Suprapubic skin (tissue), 4 donors: ENCODE measurements at regions not wholly inside any gene's neighbourhood (a gene's known extent, or its start where the extent isn't known, plus 50 kb on each side); places are given as distances from the start of the nearest gene placed in this dataset.
"Not testable (repeated sequence)": the region's sequence is repeated elsewhere in the genome, so short reads cannot be mapped to it uniquely, and the experiment has no call there.

Source experiments
- DNase-seq, 2 donors: peaks; one replicate each; pipeline ENCODE4 v3.0.0-alpha.2; 2019; ENCODE audit warnings: low spot score in 2 of 2
- H3K27ac ChIP-seq: fragments of 200-600 bp; sonication (generic); one replicate; pipeline ENCODE4 v1.5.1; 2019
- H3K27me3 ChIP-seq: fragments of 200-600 bp; sonication (generic); one replicate; pipeline ENCODE4 v1.5.1; 2019
- H3K36me3 ChIP-seq: fragments of 200-600 bp; sonication (generic); one replicate; pipeline ENCODE4 v1.5.1; 2019
- H3K4me1 ChIP-seq: fragments of 200-600 bp; sonication (generic); one replicate; pipeline ENCODE4 v1.5.1; 2019
- H3K4me3 ChIP-seq: fragments of 200-600 bp; sonication (generic); one replicate; pipeline ENCODE4 v1.5.1; 2019; ENCODE audit warnings: mild to moderate bottlenecking
- H3K9me3 ChIP-seq: fragments of 200-600 bp; sonication (generic); one replicate; pipeline ENCODE4 v1.5.1; 2019
- EP300 ChIP-seq: sonication (generic); formaldehyde crosslinking; IDR thresholded peaks from one replicate; pipeline ENCODE4 v1.6.1; 2017; ENCODE audit warnings: antibody characterized with exemption
- POLR2A ChIP-seq, 2 donors: fragments of 450-650 bp; IDR thresholded peaks; one replicate each; pipeline ENCODE4 v1.6.1; 2017; ENCODE audit warnings: antibody characterized with exemption in 2 of 2, mild to moderate bottlenecking in 2 of 2, moderate library complexity in 2 of 2
- POLR2AphosphoS5 ChIP-seq, 3 donors: sonication (generic); formaldehyde crosslinking; IDR thresholded peaks; one replicate each; pipeline ENCODE4 v1.6.1; 2017; ENCODE audit warnings: antibody characterized with exemption in 3 of 3
- WGBS: methylation state at CpG from one replicate; pipeline ENCODE4 v1.1.5; 2018; 5-methylcytosine and 5-hydroxymethylcytosine counted together
- TF ChIP-seq, protein P1 (sequence below), 2 donors: fragments of 200-600 bp in 1 of 2; fragments of 450-650 bp in 1 of 2; sonication (generic) in 1 of 2; IDR thresholded peaks; one replicate each; pipeline ENCODE4 v1.5.1; 2016 to 2019; ENCODE audit warnings: antibody characterized with exemption in 2 of 2, mild to moderate bottlenecking in 1 of 2, moderate library complexity in 1 of 2

DNA sequence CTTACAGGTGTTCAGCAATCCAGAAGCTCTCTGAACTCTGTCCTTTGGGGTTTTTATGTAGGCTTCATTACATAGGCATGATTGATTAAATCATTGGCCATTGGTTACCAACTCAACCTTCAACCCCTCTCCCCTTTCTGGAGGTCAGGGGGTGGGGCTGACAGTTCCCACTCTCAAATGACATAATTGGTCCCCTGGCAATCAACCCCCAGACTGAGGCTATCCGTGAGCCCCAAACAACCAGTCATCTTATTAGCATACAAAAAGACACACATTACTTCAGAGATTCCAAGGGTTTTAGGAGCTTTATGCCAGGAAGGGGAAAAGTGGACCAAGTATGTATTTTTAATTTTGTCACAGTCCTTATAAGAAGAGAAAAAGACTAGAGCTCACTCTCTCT, 92.1 kb downstream of the ZNF467 start:
- H3K27ac ChIP-seq: no peak overlapping the region
- DNase-seq: no peak
- WGBS: 32% methylated on average over 1 of the region's 1 CpG
- H3K36me3 ChIP-seq: no peaks in the 10 kb centered on the region
- H3K27me3 ChIP-seq: peaks cover 7% of the 10 kb centered on the region
- no peaks in the 10 kb centered on the region for H3K9me3 ChIP-seq
- TF ChIP-seq POLR2AphosphoS5 (IDR thresholded peaks at IDR 0.05): no peak
- no peak for TF ChIP-seq POLR2A (IDR thresholded peaks at IDR 0.05)
- TF ChIP-seq EP300: no peak
- TF ChIP-seq, protein P1, sequence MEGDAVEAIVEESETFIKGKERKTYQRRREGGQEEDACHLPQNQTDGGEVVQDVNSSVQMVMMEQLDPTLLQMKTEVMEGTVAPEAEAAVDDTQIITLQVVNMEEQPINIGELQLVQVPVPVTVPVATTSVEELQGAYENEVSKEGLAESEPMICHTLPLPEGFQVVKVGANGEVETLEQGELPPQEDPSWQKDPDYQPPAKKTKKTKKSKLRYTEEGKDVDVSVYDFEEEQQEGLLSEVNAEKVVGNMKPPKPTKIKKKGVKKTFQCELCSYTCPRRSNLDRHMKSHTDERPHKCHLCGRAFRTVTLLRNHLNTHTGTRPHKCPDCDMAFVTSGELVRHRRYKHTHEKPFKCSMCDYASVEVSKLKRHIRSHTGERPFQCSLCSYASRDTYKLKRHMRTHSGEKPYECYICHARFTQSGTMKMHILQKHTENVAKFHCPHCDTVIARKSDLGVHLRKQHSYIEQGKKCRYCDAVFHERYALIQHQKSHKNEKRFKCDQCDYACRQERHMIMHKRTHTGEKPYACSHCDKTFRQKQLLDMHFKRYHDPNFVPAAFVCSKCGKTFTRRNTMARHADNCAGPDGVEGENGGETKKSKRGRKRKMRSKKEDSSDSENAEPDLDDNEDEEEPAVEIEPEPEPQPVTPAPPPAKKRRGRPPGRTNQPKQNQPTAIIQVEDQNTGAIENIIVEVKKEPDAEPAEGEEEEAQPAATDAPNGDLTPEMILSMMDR (IDR thresholded peaks at IDR 0.05): no peak
- H3K4me3 ChIP-seq: no peak overlapping the region
- no peaks in the 10 kb centered on the region for H3K4me1 ChIP-seq

GRCh38 chr7:149680331-149681025, 92.9 kb downstream of the ZNF467 start:
- H3K4me3 ChIP-seq: no peak overlapping the region
- TF ChIP-seq POLR2A (IDR thresholded peaks at IDR 0.05) (no peak), EP300 (no peak), POLR2AphosphoS5 (IDR thresholded peaks at IDR 0.05) (no peak)
- TF ChIP-seq, protein P1 (IDR thresholded peaks at IDR 0.05): no peak
- WGBS: 67% methylated on average over 2 of the region's 2 CpGs
- DNase-seq: no peak
- H3K27ac ChIP-seq: no peak overlapping the region
- no peaks in the 10 kb centered on the region for H3K36me3 ChIP-seq
- H3K27me3 ChIP-seq: peaks cover 7% of the 10 kb centered on the region
- H3K9me3 ChIP-seq: no peaks in the 10 kb centered on the region
- no peaks in the 10 kb centered on the region for H3K4me1 ChIP-seq

DNA sequence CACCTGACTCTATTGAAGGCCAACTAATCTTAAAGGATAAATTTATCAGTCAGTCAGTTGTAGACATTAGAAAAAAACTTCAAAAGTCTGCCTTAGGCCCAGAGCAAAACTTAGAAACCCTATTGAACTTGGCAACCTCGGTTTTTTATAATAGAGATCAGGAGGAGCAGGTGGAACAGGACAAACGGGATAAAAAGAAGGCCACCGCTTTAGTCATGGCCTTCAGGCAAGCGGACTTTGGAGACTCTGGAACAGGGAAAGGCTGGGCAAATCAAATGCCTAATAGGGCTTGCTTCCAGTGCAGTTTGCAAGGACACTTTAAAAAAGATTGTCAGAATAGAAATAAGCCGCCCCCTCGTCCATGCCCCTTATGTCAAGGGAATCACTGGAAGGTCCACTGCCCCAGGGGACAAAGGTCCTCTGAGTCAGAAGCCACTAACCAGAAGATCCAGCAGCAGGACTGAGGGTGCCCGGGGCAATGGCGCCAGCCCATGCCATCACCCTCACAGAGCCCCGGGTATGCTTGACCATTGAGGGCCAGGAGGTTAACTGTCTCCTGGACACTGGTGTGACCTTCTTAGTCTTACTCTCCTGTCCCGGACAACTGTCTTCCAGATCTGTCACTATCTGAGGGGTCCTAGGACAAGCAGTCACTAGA, 98.5 kb downstream of the ZNF467 start:
- 64% methylated on average over 7 of the region's 10 CpGs for WGBS

GRCh38 chr7:149673006-149673405, 100.4 kb downstream of the ZNF467 start:
- Histone ChIP-seq H3K4me3 (no peak overlapping the region), H3K36me3 (no peaks in the 10 kb centered on the region), H3K4me1 (no peaks in the 10 kb centered on the region), H3K27ac (no peak overlapping the region), H3K9me3 (no peaks in the 10 kb centered on the region), H3K27me3 (no peaks in the 10 kb centered on the region)
- no peak for TF ChIP-seq EP300
- TF ChIP-seq, protein P1 (IDR thresholded peaks at IDR 0.05): no peak
- no peak for TF ChIP-seq POLR2AphosphoS5 (IDR thresholded peaks at IDR 0.05)
- TF ChIP-seq POLR2A (IDR thresholded peaks at IDR 0.05): no peak
- no peak for DNase-seq
- 88% methylated on average over 5 of the region's 5 CpGs for WGBS

More for the DNA sequence above, 98.5 kb downstream of the ZNF467 start:
- H3K36me3 ChIP-seq, H3K27me3 ChIP-seq, H3K9me3 ChIP-seq, H3K4me1 ChIP-seq, H3K27ac ChIP-seq, H3K4me3 ChIP-seq, DNase-seq: not testable (repeated sequence)

DNA sequence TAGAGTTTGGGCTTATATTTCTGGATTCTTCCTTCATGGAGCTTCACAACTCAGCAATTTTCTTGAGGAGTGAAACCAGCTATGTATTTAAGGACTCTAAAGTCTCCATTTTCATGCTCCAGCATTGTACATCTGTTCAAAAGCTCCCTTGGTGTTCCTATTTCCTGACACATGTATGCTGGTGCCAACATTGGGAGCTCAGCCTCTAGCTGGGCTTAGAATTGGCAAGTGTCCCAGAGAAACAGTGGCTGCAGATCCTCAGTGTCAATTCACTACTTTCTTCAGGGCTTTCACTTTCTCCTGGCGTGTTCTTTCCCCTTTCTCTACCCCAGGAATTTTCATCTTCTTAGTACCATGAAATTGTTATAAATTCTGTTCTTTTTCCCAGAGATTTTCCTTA, 103.1 kb downstream of the ZNF467 start:
- no peak overlapping the region for H3K27ac ChIP-seq

More for the DNA sequence above, 103.1 kb downstream of the ZNF467 start:
- Histone ChIP-seq H3K4me3 (no peak overlapping the region), H3K27me3 (peaks cover 5% of the 10 kb centered on the region), H3K9me3 (no peaks in the 10 kb centered on the region), H3K36me3 (no peaks in the 10 kb centered on the region), H3K4me1 (no peaks in the 10 kb centered on the region)
- WGBS: 0% methylated on average over 1 of the region's 1 CpG
- TF ChIP-seq POLR2A (IDR thresholded peaks at IDR 0.05) (no peak), EP300 (no peak), POLR2AphosphoS5 (IDR thresholded peaks at IDR 0.05) (no peak)
- TF ChIP-seq, protein P1 (IDR thresholded peaks at IDR 0.05): no peak
- DNase-seq: no peak
